ENCODE measurements at regions not wholly inside any gene's neighbourhood (a gene's known extent, or its start where the extent isn't known, plus 50 kb on each side); places are given as distances from the start of the nearest gene placed in this dataset.

DNA sequence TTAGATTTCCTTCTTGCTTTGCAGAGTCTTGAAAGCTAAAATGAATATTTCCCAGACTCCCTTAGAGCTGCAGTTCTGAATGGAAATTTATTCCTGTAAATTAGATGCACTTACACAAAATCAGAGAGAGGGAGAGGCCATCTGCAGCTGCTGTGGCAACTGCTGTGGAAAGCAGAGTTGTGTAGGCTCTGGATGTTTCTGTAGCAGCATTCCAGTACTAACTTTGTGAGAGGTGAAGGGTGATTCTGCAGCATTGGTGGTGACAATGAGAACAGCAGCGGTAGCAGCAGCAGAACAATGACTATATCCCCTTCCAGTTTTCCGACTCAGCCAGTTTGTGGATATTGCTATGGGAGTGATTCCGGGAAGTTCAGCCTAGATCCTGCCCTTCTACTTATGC, 433.0 kb upstream of the REG3G start:
- Mint-ChIP-seq H3K4me3 (no peak overlapping the region), H3K4me1 (ENCODE audit: low read depth) (no peaks in the 10 kb centered on the region), H3K27ac (no peak overlapping the region), H3K36me3 (ENCODE audit: low read depth) (no peaks in the 10 kb centered on the region), H3K9me3 (peaks cover 33% of the 10 kb centered on the region), H3K27me3 (ENCODE audit: insufficient read depth) (no peaks in the 10 kb centered on the region)
- TF ChIP-seq, protein P1, sequence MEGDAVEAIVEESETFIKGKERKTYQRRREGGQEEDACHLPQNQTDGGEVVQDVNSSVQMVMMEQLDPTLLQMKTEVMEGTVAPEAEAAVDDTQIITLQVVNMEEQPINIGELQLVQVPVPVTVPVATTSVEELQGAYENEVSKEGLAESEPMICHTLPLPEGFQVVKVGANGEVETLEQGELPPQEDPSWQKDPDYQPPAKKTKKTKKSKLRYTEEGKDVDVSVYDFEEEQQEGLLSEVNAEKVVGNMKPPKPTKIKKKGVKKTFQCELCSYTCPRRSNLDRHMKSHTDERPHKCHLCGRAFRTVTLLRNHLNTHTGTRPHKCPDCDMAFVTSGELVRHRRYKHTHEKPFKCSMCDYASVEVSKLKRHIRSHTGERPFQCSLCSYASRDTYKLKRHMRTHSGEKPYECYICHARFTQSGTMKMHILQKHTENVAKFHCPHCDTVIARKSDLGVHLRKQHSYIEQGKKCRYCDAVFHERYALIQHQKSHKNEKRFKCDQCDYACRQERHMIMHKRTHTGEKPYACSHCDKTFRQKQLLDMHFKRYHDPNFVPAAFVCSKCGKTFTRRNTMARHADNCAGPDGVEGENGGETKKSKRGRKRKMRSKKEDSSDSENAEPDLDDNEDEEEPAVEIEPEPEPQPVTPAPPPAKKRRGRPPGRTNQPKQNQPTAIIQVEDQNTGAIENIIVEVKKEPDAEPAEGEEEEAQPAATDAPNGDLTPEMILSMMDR (IDR thresholded peaks at IDR 0.05), result no peak
- no peak for DNase-seq

- peaks cover 8% of the 10 kb centered on the region for H3K9me3 Mint-ChIP-seq
- TF ChIP-seq, protein P1 (IDR thresholded peaks at IDR 0.05), result no peak
- H3K27ac Mint-ChIP-seq, result no peak overlapping the region
- no peaks in the 10 kb centered on the region for H3K36me3 Mint-ChIP-seq (ENCODE audit: low read depth)
- no peaks in the 10 kb centered on the region for H3K4me1 Mint-ChIP-seq (ENCODE audit: low read depth)
- H3K4me3 Mint-ChIP-seq, result no peak overlapping the region
- no peak for DNase-seq
- H3K27me3 Mint-ChIP-seq (ENCODE audit: insufficient read depth), result no peaks in the 10 kb centered on the region
Measured at GRCh38 chr2:78601113-78601512, 424.4 kb upstream of the REG3G start.

DNA sequence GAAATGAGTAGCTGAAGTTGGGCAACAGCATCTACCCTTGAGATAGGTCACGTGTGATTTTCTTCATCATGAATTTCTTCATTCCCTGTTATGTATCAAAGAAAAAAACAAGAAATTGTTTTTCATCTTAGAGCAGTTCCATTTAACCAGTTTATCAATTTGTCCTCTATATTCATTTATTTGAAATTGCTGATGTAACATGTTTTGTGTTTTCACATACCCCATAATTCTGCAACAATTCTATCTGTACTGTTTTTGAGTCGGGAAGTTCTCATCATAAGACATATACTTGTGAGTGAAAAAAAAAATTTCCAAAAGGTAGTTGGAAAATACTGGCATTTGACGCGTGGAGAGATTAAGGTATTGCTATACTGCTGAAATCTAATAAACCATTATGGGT, 422.6 kb upstream of the REG3G start:
- Mint-ChIP-seq H3K4me1 (ENCODE audit: low read depth) (no peaks in the 10 kb centered on the region), H3K27me3 (ENCODE audit: insufficient read depth) (no peaks in the 10 kb centered on the region), H3K4me3 (no peak overlapping the region), H3K27ac (no peak overlapping the region), H3K9me3 (peaks cover 8% of the 10 kb centered on the region), H3K36me3 (ENCODE audit: low read depth) (no peaks in the 10 kb centered on the region)
- no peak for DNase-seq
- TF ChIP-seq, protein P1 (IDR thresholded peaks at IDR 0.05), result no peak

DNA sequence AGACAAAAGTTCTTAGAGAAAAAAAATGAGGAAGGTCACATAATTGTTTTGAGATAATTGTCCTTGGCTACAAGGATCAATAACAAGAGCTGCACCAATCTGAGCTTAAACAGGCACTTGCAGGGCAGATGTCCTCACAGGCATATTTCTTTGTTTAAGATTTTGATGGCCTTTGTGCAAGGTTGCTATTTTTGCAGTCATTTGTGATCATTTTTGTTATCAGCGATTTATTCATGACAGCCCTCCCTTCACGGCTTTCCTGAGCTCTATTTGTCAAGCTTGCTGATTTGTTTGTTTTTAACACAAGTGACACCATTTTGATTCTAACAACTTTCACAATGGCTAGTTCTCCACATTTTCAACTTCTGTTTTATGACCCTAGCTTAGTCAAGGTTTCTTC, 418.6 kb upstream of the REG3G start:
- Mint-ChIP-seq H3K4me3 (no peak overlapping the region), H3K27me3 (ENCODE audit: insufficient read depth) (no peaks in the 10 kb centered on the region), H3K36me3 (ENCODE audit: low read depth) (no peaks in the 10 kb centered on the region), H3K9me3 (peaks cover 20% of the 10 kb centered on the region), H3K27ac (no peak overlapping the region), H3K4me1 (ENCODE audit: low read depth) (no peaks in the 10 kb centered on the region)
- TF ChIP-seq, protein P1 (IDR thresholded peaks at IDR 0.05), result no peak
- no peak for DNase-seq

GRCh38 chr2:78614726-78615125, 410.8 kb upstream of the REG3G start:
- H3K27ac Mint-ChIP-seq, result no peak overlapping the region
- no peak overlapping the region for H3K4me3 Mint-ChIP-seq
- H3K9me3 Mint-ChIP-seq, result peaks cover 28% of the 10 kb centered on the region
- no peak for DNase-seq
- H3K4me1 Mint-ChIP-seq (ENCODE audit: low read depth), result no peaks in the 10 kb centered on the region
- no peaks in the 10 kb centered on the region for H3K27me3 Mint-ChIP-seq (ENCODE audit: insufficient read depth)
- no peaks in the 10 kb centered on the region for H3K36me3 Mint-ChIP-seq (ENCODE audit: low read depth)
- TF ChIP-seq, protein P1 (IDR thresholded peaks at IDR 0.05), result no peak

DNA sequence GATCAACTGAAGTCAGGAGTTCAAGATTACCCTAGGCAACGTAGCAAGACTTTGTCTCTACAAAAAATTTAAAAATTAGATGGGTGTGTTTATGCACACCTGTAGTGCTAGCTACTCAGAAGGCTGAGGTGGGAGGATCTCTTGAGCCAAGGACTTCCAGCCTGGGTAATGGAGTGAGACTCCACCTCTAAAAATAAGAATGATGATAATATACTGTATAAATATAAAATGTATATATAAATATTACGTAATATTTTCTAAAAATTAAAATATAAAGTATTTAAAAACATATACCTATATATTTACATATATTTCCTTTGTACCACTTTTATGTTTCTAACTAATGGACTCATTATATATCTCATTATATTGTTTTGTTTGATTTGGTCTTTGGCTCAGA, 409.5 kb upstream of the REG3G start:
- Mint-ChIP-seq H3K4me1 (ENCODE audit: low read depth) (no peaks in the 10 kb centered on the region), H3K9me3 (peaks cover 24% of the 10 kb centered on the region), H3K4me3 (no peak overlapping the region), H3K36me3 (ENCODE audit: low read depth) (no peaks in the 10 kb centered on the region), H3K27me3 (ENCODE audit: insufficient read depth) (no peaks in the 10 kb centered on the region), H3K27ac (no peak overlapping the region)
- TF ChIP-seq, protein P1 (IDR thresholded peaks at IDR 0.05), result no peak
- no peak for DNase-seq

All from HFFc6 (cell line).